Liver (tissue), 8 donors: ENCODE measurements at regions not wholly inside any gene's neighbourhood (a gene's known extent, or its start where the extent isn't known, plus 50 kb on each side); places are given as distances from the start of the nearest gene placed in this dataset.

Experiments used
- DNase-seq: peaks from one replicate; pipeline ENCODE4 v3.0.0-alpha.2; 2017; ENCODE audit warnings: low spot score
- H3K27ac ChIP-seq, 2 donors: one replicate each; pipeline ENCODE4 v1.7.0; 2013; ENCODE audit warnings: inconsistent platforms in 2 of 2, low read length in 2 of 2, control low read depth in 1 of 2, low read depth in 1 of 2, mild to moderate bottlenecking in 1 of 2
- H3K27me3 ChIP-seq, 4 donors: one replicate each; pipeline versions ENCODE4 v1.6.1 to v1.7.0; 2013; ENCODE audit warnings: low read length in 3 of 4, inconsistent platforms in 1 of 4, mild to moderate bottlenecking in 1 of 4, moderate library complexity in 1 of 4; ENCODE audit not compliant: control insufficient read depth in 4 of 4, insufficient read depth in 4 of 4
- H3K36me3 ChIP-seq, 4 donors: one replicate each; pipeline versions ENCODE4 v1.6.1 to v1.7.0; 2013; ENCODE audit warnings: low read length in 3 of 4, mild to moderate bottlenecking in 3 of 4, low read depth in 1 of 4, moderate library complexity in 1 of 4; ENCODE audit not compliant: control insufficient read depth in 4 of 4, insufficient read depth in 3 of 4
- H3K4me1 ChIP-seq, 4 donors: one replicate each; pipeline versions ENCODE4 v1.6.1 to v1.7.0; 2013; ENCODE audit warnings: low read length in 3 of 4, mild to moderate bottlenecking in 3 of 4, moderate library complexity in 1 of 4; ENCODE audit not compliant: control insufficient read depth in 4 of 4, insufficient read depth in 4 of 4
- H3K4me3 ChIP-seq, 3 donors: one replicate each; pipeline versions ENCODE4 v1.6.1 to v1.7.0; 2013; ENCODE audit warnings: low read length in 3 of 3, control low read depth in 1 of 3, low read depth in 1 of 3, mild to moderate bottlenecking in 1 of 3
- H3K9ac ChIP-seq, 2 donors: one replicate each; pipeline ENCODE4 v1.7.0; 2013; ENCODE audit warnings: low read length in 2 of 2, mild to moderate bottlenecking in 2 of 2, moderate library complexity in 2 of 2, control low read depth in 1 of 2, low read depth in 1 of 2
- H3K9me3 ChIP-seq, 4 donors: one replicate each; pipeline versions ENCODE4 v1.6.1 to v1.7.0; 2013; ENCODE audit warnings: low read length in 3 of 4; ENCODE audit not compliant: control insufficient read depth in 4 of 4
- EGR1 ChIP-seq, 2 donors: IDR thresholded peaks; 2 replicates each; pipeline ENCODE4 v1.6.1; 2016 to 2018; ENCODE audit warnings: antibody characterized with exemption in 2 of 2, low read depth in 2 of 2
- FOXA1 ChIP-seq: IDR thresholded peaks from 2 replicates; pipeline ENCODE4 v1.6.1; 2016; ENCODE audit warnings: antibody characterized with exemption
- FOXA2 ChIP-seq: IDR thresholded peaks from 2 replicates; pipeline ENCODE4 v1.6.1; 2016; ENCODE audit warnings: antibody characterized with exemption
- GABPA ChIP-seq, 2 donors: IDR thresholded peaks in 1 of 2; conservative IDR thresholded peaks in 1 of 2; 2 replicates each; pipeline ENCODE4 v1.6.1; 2016; ENCODE audit warnings: antibody characterized with exemption in 2 of 2, mild to moderate bottlenecking in 1 of 2, moderate library complexity in 1 of 2
- HNF4A ChIP-seq, 2 donors: conservative IDR thresholded peaks; 2 replicates each; pipeline ENCODE4 v1.6.1; 2016; ENCODE audit warnings: antibody characterized with exemption in 2 of 2, mild to moderate bottlenecking in 2 of 2
- HNF4G ChIP-seq: IDR thresholded peaks from 2 replicates; pipeline ENCODE4 v1.6.1; 2016; ENCODE audit warnings: antibody characterized with exemption
- NR2F2 ChIP-seq: IDR thresholded peaks from 2 replicates; pipeline ENCODE4 v1.6.1; 2016; ENCODE audit warnings: antibody characterized with exemption
- RAD21 ChIP-seq, 2 donors: IDR thresholded peaks; 2 replicates each; pipeline ENCODE4 v1.6.1; 2016; ENCODE audit warnings: antibody characterized with exemption in 2 of 2, mild to moderate bottlenecking in 2 of 2
- RXRA ChIP-seq, 2 donors: IDR thresholded peaks; 2 replicates each; pipeline ENCODE4 v1.6.1; 2017 to 2018; ENCODE audit warnings: antibody characterized with exemption in 2 of 2, mild to moderate bottlenecking in 1 of 2
- SP1 ChIP-seq: IDR thresholded peaks from 2 replicates; pipeline ENCODE4 v1.6.1; 2018; ENCODE audit warnings: antibody characterized with exemption, mild to moderate bottlenecking
- TAF1 ChIP-seq: conservative IDR thresholded peaks from 2 replicates; pipeline ENCODE4 v1.6.1; 2016; ENCODE audit warnings: antibody characterized with exemption, mild to moderate bottlenecking
- YY1 ChIP-seq: IDR thresholded peaks from 2 replicates; pipeline ENCODE4 v1.6.1; 2016; ENCODE audit warnings: antibody characterized with exemption, mild to moderate bottlenecking
- WGBS: extraction: QIAGEN DNeasy Blood & Tissue Kit; methylation state at CpG from one replicate; pipeline ENCODE4 v1.1.7; 2013; 5-methylcytosine and 5-hydroxymethylcytosine counted together
- TF ChIP-seq, protein P1 (sequence below): fragments of 150-350 bp; IDR thresholded peaks from 2 replicates; pipeline ENCODE4 v1.5.1; 2017; ENCODE audit warnings: improper control_type of control experiment, low read depth, low read length; ENCODE audit not compliant: missing input control
- TF ChIP-seq, protein P2 (sequence below): IDR thresholded peaks from 2 replicates; pipeline ENCODE4 v1.6.1; 2016; ENCODE audit warnings: antibody characterized with exemption
- TF ChIP-seq, protein P3 (sequence below): IDR thresholded peaks from 2 replicates; pipeline ENCODE4 v1.6.1; 2016; ENCODE audit warnings: antibody characterized with exemption
- TF ChIP-seq, protein P4 (sequence below): IDR thresholded peaks from 2 replicates; pipeline ENCODE4 v1.6.1; 2016; ENCODE audit warnings: antibody characterized with exemption, mild to moderate bottlenecking
- donor health status: healthy.
- donor health status: healthy.
- donor health status: healthy.
- donor health status: healthy.
- donor health status: healthy.

DNA sequence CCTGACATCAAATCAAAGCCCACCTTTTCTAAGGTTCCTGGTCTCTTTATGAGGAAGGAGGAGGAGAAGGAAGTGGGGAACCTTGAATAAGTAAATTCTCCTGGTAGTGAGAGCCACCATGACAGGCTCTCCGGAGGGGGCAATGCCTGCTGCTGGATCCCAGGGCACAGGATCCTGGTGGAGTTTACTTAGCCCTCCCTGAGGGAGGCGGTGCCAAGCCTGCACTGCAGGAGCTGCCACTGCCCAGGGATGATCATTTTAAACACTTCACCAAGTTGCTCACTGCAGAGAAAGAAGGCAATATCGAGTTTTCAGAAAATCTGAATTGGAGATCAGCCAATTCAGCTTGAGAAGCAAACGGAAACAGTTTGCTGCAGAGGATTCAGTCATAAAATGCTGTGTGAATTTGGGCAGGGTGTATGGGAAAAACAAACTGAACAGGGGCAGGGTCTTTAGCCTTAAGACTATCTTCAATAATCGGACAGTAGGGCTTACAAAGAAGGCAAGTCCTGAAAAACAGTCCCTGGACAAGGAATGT is 200.7 kb downstream of the RAD51AP2 start:
- Histone ChIP-seq H3K36me3 (no peaks in the 10 kb centered on the region), H3K27ac (no peak overlapping the region), H3K4me1 (no peaks in the 10 kb centered on the region), H3K27me3 (no peaks in the 10 kb centered on the region), H3K9me3 (no peaks in the 10 kb centered on the region), H3K9ac (no peak overlapping the region), H3K4me3 (no peak overlapping the region)
- TF ChIP-seq FOXA1 (no peak), RXRA (IDR thresholded peaks at IDR 0.05) (no peak), SP1 (no peak), RAD21 (IDR thresholded peaks at IDR 0.05) (no peak), TAF1 (no peak), NR2F2 (no peak), FOXA2 (no peak), YY1 (no peak), HNF4G (no peak), EGR1 (IDR thresholded peaks at IDR 0.05; ENCODE audit: low read depth in 2 of 2) (no peak)
- TF ChIP-seq, protein P1, sequence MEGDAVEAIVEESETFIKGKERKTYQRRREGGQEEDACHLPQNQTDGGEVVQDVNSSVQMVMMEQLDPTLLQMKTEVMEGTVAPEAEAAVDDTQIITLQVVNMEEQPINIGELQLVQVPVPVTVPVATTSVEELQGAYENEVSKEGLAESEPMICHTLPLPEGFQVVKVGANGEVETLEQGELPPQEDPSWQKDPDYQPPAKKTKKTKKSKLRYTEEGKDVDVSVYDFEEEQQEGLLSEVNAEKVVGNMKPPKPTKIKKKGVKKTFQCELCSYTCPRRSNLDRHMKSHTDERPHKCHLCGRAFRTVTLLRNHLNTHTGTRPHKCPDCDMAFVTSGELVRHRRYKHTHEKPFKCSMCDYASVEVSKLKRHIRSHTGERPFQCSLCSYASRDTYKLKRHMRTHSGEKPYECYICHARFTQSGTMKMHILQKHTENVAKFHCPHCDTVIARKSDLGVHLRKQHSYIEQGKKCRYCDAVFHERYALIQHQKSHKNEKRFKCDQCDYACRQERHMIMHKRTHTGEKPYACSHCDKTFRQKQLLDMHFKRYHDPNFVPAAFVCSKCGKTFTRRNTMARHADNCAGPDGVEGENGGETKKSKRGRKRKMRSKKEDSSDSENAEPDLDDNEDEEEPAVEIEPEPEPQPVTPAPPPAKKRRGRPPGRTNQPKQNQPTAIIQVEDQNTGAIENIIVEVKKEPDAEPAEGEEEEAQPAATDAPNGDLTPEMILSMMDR, result no peak
- TF ChIP-seq, protein P2, sequence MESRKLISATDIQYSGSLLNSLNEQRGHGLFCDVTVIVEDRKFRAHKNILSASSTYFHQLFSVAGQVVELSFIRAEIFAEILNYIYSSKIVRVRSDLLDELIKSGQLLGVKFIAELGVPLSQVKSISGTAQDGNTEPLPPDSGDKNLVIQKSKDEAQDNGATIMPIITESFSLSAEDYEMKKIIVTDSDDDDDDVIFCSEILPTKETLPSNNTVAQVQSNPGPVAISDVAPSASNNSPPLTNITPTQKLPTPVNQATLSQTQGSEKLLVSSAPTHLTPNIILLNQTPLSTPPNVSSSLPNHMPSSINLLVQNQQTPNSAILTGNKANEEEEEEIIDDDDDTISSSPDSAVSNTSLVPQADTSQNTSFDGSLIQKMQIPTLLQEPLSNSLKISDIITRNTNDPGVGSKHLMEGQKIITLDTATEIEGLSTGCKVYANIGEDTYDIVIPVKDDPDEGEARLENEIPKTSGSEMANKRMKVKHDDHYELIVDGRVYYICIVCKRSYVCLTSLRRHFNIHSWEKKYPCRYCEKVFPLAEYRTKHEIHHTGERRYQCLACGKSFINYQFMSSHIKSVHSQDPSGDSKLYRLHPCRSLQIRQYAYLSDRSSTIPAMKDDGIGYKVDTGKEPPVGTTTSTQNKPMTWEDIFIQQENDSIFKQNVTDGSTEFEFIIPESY, result no peak
- DNase-seq, result no peak
- WGBS, result 45% methylated on average over 5 of the region's 5 CpGs

DNA sequence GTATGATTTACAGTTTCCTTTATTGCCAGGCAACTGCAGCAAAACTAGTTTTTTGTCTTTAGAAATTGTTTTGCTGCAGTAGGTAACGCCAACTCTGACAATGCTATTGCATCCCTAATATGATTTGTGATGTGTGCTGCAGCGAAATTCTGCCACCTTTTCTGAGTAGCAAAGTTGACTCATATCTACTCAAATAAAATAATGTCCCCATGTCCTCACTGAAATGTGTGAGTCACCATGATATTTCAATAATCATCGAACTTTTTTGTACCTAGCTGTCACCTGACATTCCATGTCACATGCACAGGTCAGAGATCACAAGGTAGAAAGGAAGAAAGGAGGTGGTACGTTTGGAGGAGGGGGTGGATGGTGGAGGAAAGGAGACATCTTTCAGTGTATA is 205.0 kb downstream of the RAD51AP2 start:
- TF ChIP-seq EGR1 (IDR thresholded peaks at IDR 0.05; ENCODE audit: low read depth in 2 of 2) (no peak), YY1 (no peak), TAF1 (no peak), HNF4A (conservative IDR thresholded peaks at IDR 0.05) (no peak), SP1 (no peak), NR2F2 (no peak), GABPA (IDR thresholded peaks at IDR 0.05 in 1 of 2, conservative IDR thresholded peaks at IDR 0.05 in 1 of 2) (no peak), RAD21 (IDR thresholded peaks at IDR 0.05) (no peak), FOXA2 (no peak)
- TF ChIP-seq, protein P3, sequence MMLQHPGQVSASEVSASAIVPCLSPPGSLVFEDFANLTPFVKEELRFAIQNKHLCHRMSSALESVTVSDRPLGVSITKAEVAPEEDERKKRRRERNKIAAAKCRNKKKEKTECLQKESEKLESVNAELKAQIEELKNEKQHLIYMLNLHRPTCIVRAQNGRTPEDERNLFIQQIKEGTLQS, result no peak
- TF ChIP-seq, protein P4, sequence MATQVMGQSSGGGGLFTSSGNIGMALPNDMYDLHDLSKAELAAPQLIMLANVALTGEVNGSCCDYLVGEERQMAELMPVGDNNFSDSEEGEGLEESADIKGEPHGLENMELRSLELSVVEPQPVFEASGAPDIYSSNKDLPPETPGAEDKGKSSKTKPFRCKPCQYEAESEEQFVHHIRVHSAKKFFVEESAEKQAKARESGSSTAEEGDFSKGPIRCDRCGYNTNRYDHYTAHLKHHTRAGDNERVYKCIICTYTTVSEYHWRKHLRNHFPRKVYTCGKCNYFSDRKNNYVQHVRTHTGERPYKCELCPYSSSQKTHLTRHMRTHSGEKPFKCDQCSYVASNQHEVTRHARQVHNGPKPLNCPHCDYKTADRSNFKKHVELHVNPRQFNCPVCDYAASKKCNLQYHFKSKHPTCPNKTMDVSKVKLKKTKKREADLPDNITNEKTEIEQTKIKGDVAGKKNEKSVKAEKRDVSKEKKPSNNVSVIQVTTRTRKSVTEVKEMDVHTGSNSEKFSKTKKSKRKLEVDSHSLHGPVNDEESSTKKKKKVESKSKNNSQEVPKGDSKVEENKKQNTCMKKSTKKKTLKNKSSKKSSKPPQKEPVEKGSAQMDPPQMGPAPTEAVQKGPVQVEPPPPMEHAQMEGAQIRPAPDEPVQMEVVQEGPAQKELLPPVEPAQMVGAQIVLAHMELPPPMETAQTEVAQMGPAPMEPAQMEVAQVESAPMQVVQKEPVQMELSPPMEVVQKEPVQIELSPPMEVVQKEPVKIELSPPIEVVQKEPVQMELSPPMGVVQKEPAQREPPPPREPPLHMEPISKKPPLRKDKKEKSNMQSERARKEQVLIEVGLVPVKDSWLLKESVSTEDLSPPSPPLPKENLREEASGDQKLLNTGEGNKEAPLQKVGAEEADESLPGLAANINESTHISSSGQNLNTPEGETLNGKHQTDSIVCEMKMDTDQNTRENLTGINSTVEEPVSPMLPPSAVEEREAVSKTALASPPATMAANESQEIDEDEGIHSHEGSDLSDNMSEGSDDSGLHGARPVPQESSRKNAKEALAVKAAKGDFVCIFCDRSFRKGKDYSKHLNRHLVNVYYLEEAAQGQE, result no peak
- H3K36me3 ChIP-seq, result no peaks in the 10 kb centered on the region
- H3K9me3 ChIP-seq, result no peaks in the 10 kb centered on the region
- no peaks in the 10 kb centered on the region for H3K27me3 ChIP-seq
- no peak overlapping the region for H3K27ac ChIP-seq
- no peak overlapping the region for H3K9ac ChIP-seq
- no peak overlapping the region for H3K4me3 ChIP-seq
- DNase-seq, result no peak
- WGBS, result 82% methylated on average over 4 of the region's 4 CpGs
- H3K4me1 ChIP-seq, result no peaks in the 10 kb centered on the region
